Kidney (tissue), 13 donors: ENCODE measurements at regions not wholly inside any gene's neighbourhood (a gene's known extent, or its start where the extent isn't known, plus 50 kb on each side); places are given as distances from the start of the nearest gene placed in this dataset.
"Not testable (repeated sequence)": the region's sequence is repeated elsewhere in the genome, so short reads cannot be mapped to it uniquely, and the experiment has no call there.

Experiments used
- DNase-seq, 5 donors: peaks; one replicate each; pipeline ENCODE4 v3.0.0-alpha.2; 2013 to 2020
- FAIRE-seq: peaks from 2 replicates; lab custom pipeline; 2012; peaks lifted over from hg19 to GRCh38; lab: Jason Lieb, UNC
- H3K27ac ChIP-seq, 2 donors: one replicate each; pipeline ENCODE4 v1.7.0; 2013; ENCODE audit warnings: low read depth in 2 of 2, low read length in 2 of 2, inconsistent platforms in 1 of 2
- H3K27me3 ChIP-seq: one replicate; pipeline ENCODE4 v1.7.1; 2013; ENCODE audit warnings: low read length, inconsistent platforms; ENCODE audit not compliant: control insufficient read depth, insufficient read depth
- H3K36me3 ChIP-seq, 3 donors: one replicate each; pipeline versions ENCODE4 v1.7.0 to v1.7.1; 2013; ENCODE audit warnings: low read length in 3 of 3, control low read depth in 1 of 3, inconsistent platforms in 1 of 3; ENCODE audit not compliant: insufficient read depth in 3 of 3, control insufficient read depth in 2 of 3
- H3K4me1 ChIP-seq, 3 donors: one replicate each; pipeline versions ENCODE4 v1.7.0 to v1.7.1; 2013; ENCODE audit warnings: low read length in 3 of 3, inconsistent platforms in 1 of 3, low read depth in 1 of 3; ENCODE audit not compliant: control insufficient read depth in 2 of 3, insufficient read depth in 2 of 3
- H3K4me3 ChIP-seq, 3 donors: one replicate each; pipeline versions ENCODE4 v1.7.0 to v1.8.1; 2013; ENCODE audit warnings: low read length in 3 of 3, control low read depth in 1 of 3, inconsistent platforms in 1 of 3
- H3K9ac ChIP-seq, 3 donors: one replicate each; pipeline versions ENCODE4 v1.7.0 to v1.7.1; 2013; ENCODE audit warnings: low read length in 3 of 3, control low read depth in 1 of 3, inconsistent platforms in 1 of 3
- H3K9me3 ChIP-seq, 3 donors: one replicate each; pipeline versions ENCODE4 v1.7.0 to v1.7.1; 2013; ENCODE audit warnings: low read length in 3 of 3, control low read depth in 1 of 3, inconsistent platforms in 1 of 3; ENCODE audit not compliant: control insufficient read depth in 2 of 3, insufficient read depth in 1 of 3
- CTCF ChIP-seq: IDR thresholded peaks from 3 replicates; pipeline ENCODE4 v1.5.1; 2012; ENCODE audit warnings: mild to moderate bottlenecking, moderate library complexity, borderline replicate concordance; ENCODE audit not compliant: insufficient read depth; ENCODE audit errors: extremely low read depth
- intact Hi-C: fragments of 100-400 bp; cut with DNase I; formaldehyde crosslinking; loops from one replicate; pipeline ENCODE4 v1.11.1; 2022
- donor health status: control.
- donor health status: control.
- donor health status: control.
- donor health status: control.
- donor health status: control.
- donor health status: DM: yes; HTN: yes; CAD: no.
- donor health status: Normal renal cell carcinoma (clear cell type).

DNA sequence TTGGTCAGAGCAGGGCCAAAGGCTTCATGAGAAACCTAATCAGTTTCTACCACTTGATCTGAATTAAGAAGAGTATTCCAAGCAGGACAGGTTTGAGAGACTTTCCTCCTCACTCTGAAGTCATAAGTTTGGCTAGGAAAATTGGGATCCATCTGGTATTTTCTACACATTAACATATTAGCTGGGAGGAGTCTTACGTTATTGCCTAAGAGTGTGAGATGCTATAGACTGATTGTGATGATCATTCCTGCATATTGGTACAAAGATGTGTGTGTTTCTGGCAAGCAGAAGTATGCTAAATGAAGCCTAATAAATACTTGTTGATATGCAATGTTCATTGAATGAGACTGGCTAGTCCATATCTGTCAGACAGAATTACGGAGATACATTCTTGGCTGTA lies 73.5 kb upstream of the RASGRP1 start:
- no peak overlapping the region for H3K27ac ChIP-seq
- FAIRE-seq (no peak), DNase-seq (no peak)
- H3K27me3 ChIP-seq: no peaks in the 10 kb centered on the region
- no peak overlapping the region for H3K4me3 ChIP-seq
- no peaks in the 10 kb centered on the region for H3K9me3 ChIP-seq
- no peak overlapping the region for H3K9ac ChIP-seq
- intact Hi-C loops: no loop called here
- H3K4me1 ChIP-seq: no peaks in the 10 kb centered on the region
- H3K36me3 ChIP-seq: no peaks in the 10 kb centered on the region
- no peak for TF ChIP-seq CTCF

DNA sequence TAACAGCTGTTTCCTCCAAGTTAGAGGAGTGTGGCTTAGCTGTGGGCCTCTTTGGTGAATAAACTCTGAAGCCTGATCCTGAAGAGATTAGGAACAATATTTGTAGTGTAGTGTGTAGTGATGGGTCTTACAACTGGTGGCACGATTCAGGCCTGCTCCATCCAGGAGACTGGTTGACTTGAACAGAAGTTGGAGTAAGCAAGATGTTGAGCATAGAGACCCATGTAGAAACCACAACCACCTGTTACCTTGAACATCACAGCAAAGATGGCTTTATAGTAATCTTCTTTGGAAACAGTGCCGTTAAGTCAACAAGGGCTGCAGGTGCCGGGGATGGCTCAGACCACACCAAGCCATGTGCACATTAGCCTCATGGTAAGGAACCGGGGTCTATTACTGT lies 74.2 kb upstream of the RASGRP1 start:
- Histone ChIP-seq H3K9me3 (no peaks in the 10 kb centered on the region), H3K36me3 (no peaks in the 10 kb centered on the region), H3K27ac (no peak overlapping the region), H3K4me1 (no peaks in the 10 kb centered on the region), H3K9ac (no peak overlapping the region), H3K4me3 (no peak overlapping the region), H3K27me3 (no peaks in the 10 kb centered on the region)
- FAIRE-seq (no peak), DNase-seq (no peak)
- no peak for TF ChIP-seq CTCF
- intact Hi-C loops: no loop called here

- DNase-seq (no peak), FAIRE-seq (no peak)
- Histone ChIP-seq H3K27ac (no peak overlapping the region), H3K9me3 (no peaks in the 10 kb centered on the region), H3K36me3 (no peaks in the 10 kb centered on the region), H3K9ac (no peak overlapping the region), H3K4me1 (no peaks in the 10 kb centered on the region), H3K4me3 (no peak overlapping the region), H3K27me3 (no peaks in the 10 kb centered on the region)
- intact Hi-C loops: no loop called here
- TF ChIP-seq CTCF: no peak
Measured at GRCh38 chr15:38642689-38643270, 78.2 kb upstream of the RASGRP1 start.

DNA sequence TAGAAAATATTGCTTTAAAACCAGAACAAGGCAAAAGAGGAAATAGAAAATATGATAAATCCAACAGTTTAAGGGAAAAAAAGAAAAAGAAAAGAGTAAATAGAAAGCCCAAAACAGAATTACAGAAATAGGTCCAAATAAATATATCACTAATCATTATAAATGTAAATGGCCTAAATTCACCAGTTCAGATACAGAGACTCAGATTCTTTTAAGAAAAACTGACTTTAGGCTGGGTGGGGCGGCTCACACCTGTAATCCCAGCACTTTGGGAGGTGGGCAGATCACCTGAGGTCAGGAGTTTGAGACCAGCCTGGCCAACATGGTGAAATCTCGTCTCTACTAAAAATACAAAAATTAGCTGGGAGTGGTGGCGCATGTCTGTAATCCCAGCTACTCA lies 79.7 kb upstream of the RASGRP1 start:
- intact Hi-C loops, H3K9me3 ChIP-seq, FAIRE-seq: not testable (repeated sequence)

More for the DNA sequence above, 79.7 kb upstream of the RASGRP1 start:
- H3K4me1 ChIP-seq, H3K36me3 ChIP-seq, DNase-seq, H3K27ac ChIP-seq, H3K27me3 ChIP-seq, H3K9ac ChIP-seq, H3K4me3 ChIP-seq: not testable (repeated sequence)
